Caki2 (cell line): ENCODE measurements at regions not wholly inside any gene's neighbourhood (a gene's known extent, or its start where the extent isn't known, plus 50 kb on each side); places are given as distances from the start of the nearest gene placed in this dataset.

Experiments
- DNase-seq: peaks from one replicate; pipeline ENCODE4 v3.0.0-alpha.2; 2015; ENCODE audit warnings: low read depth
- in situ Hi-C: cut with HindIII; loops from 2 replicates; pipeline ENCODE4 v1.10.0; 2016; ENCODE audit warnings: low sequenced_read_pairs, low pct_unique_long_range_greater_than_20kb, mixed read lengths

- in situ Hi-C loops = no loop called here
- DNase-seq = no peak
Measured at GRCh38 chr5:68727931-68728330, 365.9 kb upstream of the SLC30A5 start.

GRCh38 chr5:68729678-68730077 is 364.1 kb upstream of the SLC30A5 start:
- in situ Hi-C loops = no loop called here
- no peak for DNase-seq

GRCh38 chr5:68730220-68730978 is 363.4 kb upstream of the SLC30A5 start:
- in situ Hi-C loops = no loop called here

GRCh38 chr5:68730979-68731654 is 362.7 kb upstream of the SLC30A5 start:
- no peak for DNase-seq
- in situ Hi-C loops = no loop called here

More at GRCh38 chr5:68730220-68730978, 363.4 kb upstream of the SLC30A5 start:
- peak; percentile 43 for DNase-seq

GRCh38 chr5:68732251-68732650 is 361.6 kb upstream of the SLC30A5 start:
- DNase-seq = no peak
- in situ Hi-C loops = no loop called here

- DNase-seq = no peak
- in situ Hi-C loops = no loop called here
Measured at GRCh38 chr5:68734781-68735180, 359.0 kb upstream of the SLC30A5 start.

GRCh38 chr5:68738236-68738635 is 355.6 kb upstream of the SLC30A5 start:
- no peak for DNase-seq
- in situ Hi-C loops = no loop called here

GRCh38 chr5:68738841-68739240 is 355.0 kb upstream of the SLC30A5 start:
- DNase-seq = no peak
- in situ Hi-C loops = no loop called here

GRCh38 chr5:68739752-68740151 is 354.1 kb upstream of the SLC30A5 start:
- in situ Hi-C loops = no loop called here
- DNase-seq = no peak

- in situ Hi-C loops = no loop called here
- no peak for DNase-seq
Measured at GRCh38 chr5:68740226-68740910, 353.4 kb upstream of the SLC30A5 start.

GRCh38 chr5:68744206-68744605 is 349.6 kb upstream of the SLC30A5 start:
- in situ Hi-C loops = no loop called here
- DNase-seq = no peak

GRCh38 chr5:68745448-68745847 is 348.4 kb upstream of the SLC30A5 start:
- DNase-seq = peak; percentile 26
- in situ Hi-C loops = no loop called here

GRCh38 chr5:68746220-68746619 is 347.6 kb upstream of the SLC30A5 start:
- in situ Hi-C loops = no loop called here
- peak; percentile 83 for DNase-seq

GRCh38 chr5:68746643-68747420 is 347.0 kb upstream of the SLC30A5 start:
- in situ Hi-C loops = no loop called here
- DNase-seq = no peak

- in situ Hi-C loops = no loop called here
- no peak for DNase-seq
Measured at GRCh38 chr5:68747521-68747920, 346.3 kb upstream of the SLC30A5 start.

- no peak for DNase-seq
- in situ Hi-C loops = no loop called here
Measured at GRCh38 chr5:68748101-68748500, 345.7 kb upstream of the SLC30A5 start.

GRCh38 chr5:68749077-68749476 is 344.7 kb upstream of the SLC30A5 start:
- in situ Hi-C loops = no loop called here
- DNase-seq = no peak

GRCh38 chr5:68749631-68750030 is 344.2 kb upstream of the SLC30A5 start:
- in situ Hi-C loops = no loop called here
- no peak for DNase-seq

GRCh38 chr5:68751661-68752060 is 342.2 kb upstream of the SLC30A5 start:
- in situ Hi-C loops = no loop called here
- DNase-seq = no peak
